C4-2B (cell line): ENCODE measurements at regions not wholly inside any gene's neighbourhood (a gene's known extent, or its start where the extent isn't known, plus 50 kb on each side); places are given as distances from the start of the nearest gene placed in this dataset.

Source experiments
- CTCF ChIP-seq: fragments of 450-650 bp; conservative IDR thresholded peaks from 2 replicates; pipeline ENCODE4 v1.5.1; 2017; ENCODE audit warnings: mild to moderate bottlenecking
- ZFX ChIP-seq: fragments of 450-650 bp; IDR thresholded peaks from 2 replicates; pipeline ENCODE4 v1.6.1; 2017

GRCh38 chr2:129751409-129751808 is 228.1 kb upstream of the RAB6C start:
- TF ChIP-seq CTCF (no peak), ZFX (no peak)
